K562 (cell line): ENCODE measurements at regions not wholly inside any gene's neighbourhood (a gene's known extent, or its start where the extent isn't known, plus 50 kb on each side); places are given as distances from the start of the nearest gene placed in this dataset.

Experiments
- ATAC-seq: fragments of 200-7000 bp; cut with Tn5 transposase; 3 replicates; pipeline ENCODE4 v1.9.1; 2020; ENCODE audit warnings: moderate library complexity
- BruUV-seq: library from RNA; stranded (reverse); fragments of 400-500 nt; replicated peaks from 2 replicates; lab custom pipeline; 2021; lab: Mats Ljungman, UMichigan
- CTCF ChIA-PET: fragments of 300-600 bp; formaldehyde crosslinking; extraction: SDS; loops from one replicate; lab custom pipeline; 2021; ENCODE audit warnings: low intra/inter-chr PET ratio; lab: Yijun Ruan, JAX
- POLR2A ChIA-PET: fragments of 300-600, 350-650 bp; sonication (Branson Sonifier 250); formaldehyde crosslinking; extraction: SDS; loops from one replicate; lab custom pipeline; 2021; ENCODE audit warnings: antibody characterized with exemption, inconsistent platforms; lab: Yijun Ruan, JAX
- DNase-seq, 4 experiments: peaks; one replicate each; pipeline versions ENCODE4 v3.0.0 to v3.0.0-alpha.2; 2011 to 2018; ENCODE audit warnings: low spot score in 3 of 4, mixed read lengths in 3 of 4; ENCODE audit errors: extremely low read depth in 1 of 4
- FAIRE-seq: peaks from 2 replicates; lab custom pipeline; 2011; peaks lifted over from hg19 to GRCh38; lab: Jason Lieb, UNC
- H2AFZ ChIP-seq: 2 replicates; pipeline ENCODE4 v1.6.0; 2011; ENCODE audit warnings: low read depth, low read length, control low read depth, inconsistent platforms
- H3K27ac ChIP-seq: fragments of 200-600 bp; 3 replicates; pipeline ENCODE4 v1.8.0; 2011; ENCODE audit warnings: low read depth, mild to moderate bottlenecking, control low read depth, inconsistent platforms, low read length, moderate library complexity, mixed read lengths; ENCODE audit errors: extremely low read depth
- H3K27me3 ChIP-seq, 2 experiments: fragments of 300-600 bp in 1 of 2; 2 replicates in 1 of 2; 3 replicates in 1 of 2; pipeline versions ENCODE4 v1.6.0 to v1.8.0; 2011; ENCODE audit warnings: inconsistent platforms in 2 of 2, low read length in 2 of 2, mild to moderate bottlenecking in 1 of 2, mixed read lengths in 1 of 2, moderate library complexity in 1 of 2; ENCODE audit not compliant: control insufficient read depth in 2 of 2, insufficient read depth in 2 of 2
- H3K36me3 ChIP-seq: fragments of 300-600 bp; 3 replicates; pipeline ENCODE4 v1.8.0; 2011; ENCODE audit warnings: mild to moderate bottlenecking, low read length, inconsistent platforms; ENCODE audit not compliant: control insufficient read depth, insufficient read depth
- H3K4me1 ChIP-seq, 2 experiments: fragments of 200-600 bp in 1 of 2; replicated peaks in 1 of 2; 2 replicates in 1 of 2; 3 replicates in 1 of 2; pipeline versions ENCODE4 v1.5.1 to v1.8.0; 2011; ENCODE audit warnings: inconsistent platforms in 2 of 2, low read length in 2 of 2, mild to moderate bottlenecking in 1 of 2, mixed read lengths in 1 of 2, moderate library complexity in 1 of 2; ENCODE audit not compliant: control insufficient read depth in 2 of 2, insufficient read depth in 2 of 2
- H3K4me2 ChIP-seq: 2 replicates; pipeline ENCODE4 v1.6.1; 2011; ENCODE audit warnings: low read length, control low read depth, inconsistent platforms, mixed read lengths; ENCODE audit not compliant: insufficient read depth
- H3K4me3 ChIP-seq: fragments of 200-600 bp; sonication (generic), shearing (Covaris generic); 2 replicates; pipeline ENCODE4 v1.5.1; 2016; ENCODE audit warnings: control low read depth, inconsistent platforms
- H3K79me2 ChIP-seq: fragments of 200-600 bp; 3 replicates; pipeline ENCODE4 v1.8.0; 2011; ENCODE audit warnings: low read length, inconsistent platforms; ENCODE audit not compliant: control insufficient read depth, insufficient read depth
- H3K9ac ChIP-seq, 2 experiments: 2 replicates each; pipeline versions ENCODE4 v1.6.0 to v1.6.1; 2011; ENCODE audit warnings: low read depth in 2 of 2, low read length in 2 of 2, control low read depth in 1 of 2, inconsistent platforms in 1 of 2, mild to moderate bottlenecking in 1 of 2, mixed read lengths in 1 of 2; ENCODE audit not compliant: insufficient read depth in 1 of 2
- H3K9me1 ChIP-seq: one replicate; pipeline ENCODE4 v1.6.0; 2011; ENCODE audit warnings: inconsistent platforms, mild to moderate bottlenecking, low read length, moderate library complexity; ENCODE audit not compliant: control insufficient read depth, insufficient read depth
- H3K9me3 ChIP-seq: replicated peaks from 2 replicates; pipeline ENCODE4 v1.5.1; 2011; ENCODE audit warnings: low read depth, low read length, inconsistent platforms; ENCODE audit not compliant: control insufficient read depth, insufficient read depth
- H4K20me1 ChIP-seq: replicated peaks from 2 replicates; pipeline ENCODE4 v1.6.1; 2011; ENCODE audit warnings: low read length, inconsistent platforms, mixed read lengths; ENCODE audit not compliant: control insufficient read depth, insufficient read depth
- ATF4 ChIP-seq: fragments of 450-650 bp; formaldehyde crosslinking; IDR thresholded peaks from 2 replicates; pipeline ENCODE4 v1.4.0; 2022; ENCODE audit warnings: mild to moderate bottlenecking, moderate library complexity
- CLOCK ChIP-seq: fragments of 250-450 bp; sonication (Bioruptor Pico); IDR thresholded peaks from 2 replicates; pipeline ENCODE4 v1.4.0; 2020; ENCODE audit warnings: mild to moderate bottlenecking, moderate library complexity, borderline replicate concordance
- CUX1 ChIP-seq: fragments of 200-800 bp; sonication (Bioruptor generic); IDR thresholded peaks from 2 replicates; pipeline ENCODE4 v1.6.1; 2016; ENCODE audit warnings: missing genetic modification characterization, missing compliant biosample characterization
- E2F4 ChIP-seq: sonication (generic); formaldehyde crosslinking; IDR thresholded peaks from 2 replicates; pipeline ENCODE4 v1.8.0; 2022; ENCODE audit warnings: mild to moderate bottlenecking, low read depth, missing genetic modification reagents
- SP1 ChIP-seq: sonication (generic); formaldehyde crosslinking; IDR thresholded peaks from 2 replicates; pipeline ENCODE4 v1.8.1; 2022; ENCODE audit warnings: mild to moderate bottlenecking, missing genetic modification reagents
- SRF ChIP-seq, 2 experiments: fragments of 250-450, 450-650 bp in 1 of 2; sonication (Bioruptor Pico) in 1 of 2; sonication (generic) in 1 of 2; formaldehyde crosslinking; IDR thresholded peaks; 2 replicates each; pipeline versions ENCODE4 v1.5.0 to v1.5.1; 2020 to 2022; ENCODE audit warnings: mild to moderate bottlenecking in 1 of 2, missing genetic modification reagents in 1 of 2
- TAL1 ChIP-seq: fragments of 450-650 bp; IDR thresholded peaks from 2 replicates; pipeline ENCODE4 v1.6.1; 2016; ENCODE audit warnings: mild to moderate bottlenecking
- ZNF212 ChIP-seq: fragments of 450-650 bp; formaldehyde crosslinking; IDR thresholded peaks from 2 replicates; pipeline ENCODE4 v1.4.0; 2020; ENCODE audit warnings: mild to moderate bottlenecking
- ZNF280A ChIP-seq: fragments of 450-650 bp; IDR thresholded peaks from 2 replicates; pipeline ENCODE4 v1.6.1; 2018; ENCODE audit warnings: mild to moderate bottlenecking, low read depth; ENCODE audit not compliant: partially characterized antibody
- WGBS: fragments of 100-300 bp; shearing (Covaris generic); methylation state at CpG from one replicate; pipeline ENCODE4 v1.1.6; 2016; ENCODE audit warnings: low coverage, mixed read lengths; ENCODE audit not compliant: insufficient coverage; ENCODE audit errors: missing lambda C conversion rate; 5-methylcytosine and 5-hydroxymethylcytosine counted together
- in situ Hi-C: fragments of 300-500 bp; cut with MboI; formaldehyde crosslinking; loops from 4 replicates; pipeline ENCODE4 v1.15.0; 2018; ENCODE audit warnings: inconsistent platforms, mixed read lengths
- intact Hi-C: fragments of 100-400 bp; cut with micrococcal nuclease; formaldehyde crosslinking; loops from 2 replicates; pipeline ENCODE4 v1.14.2; 2022

- BruUV-seq: no TSS peak
- FAIRE-seq: no peak
- no peak overlapping the region for H2AFZ ChIP-seq
- no peak for ATAC-seq
- no peaks in the 10 kb centered on the region; the same call in 1 of the 2 replicates for H3K9me3 ChIP-seq
- in situ Hi-C loops: no loop called here
- no peaks in the 10 kb centered on the region for H3K27me3 ChIP-seq
- no peak overlapping the region for H3K9ac ChIP-seq
- no peak overlapping the region for H3K27ac ChIP-seq
- no peaks in the 10 kb centered on the region for H3K4me1 ChIP-seq
- H4K20me1 ChIP-seq: no peaks in the 10 kb centered on the region
- WGBS: 2% methylated on average over 9 of the region's 9 CpGs
- no peaks in the 10 kb centered on the region for H3K36me3 ChIP-seq
- intact Hi-C loops: no loop called here
- no peak for DNase-seq
- H3K9me1 ChIP-seq: no peaks in the 10 kb centered on the region
- H3K79me2 ChIP-seq: no peaks in the 10 kb centered on the region
- no peak overlapping the region for H3K4me3 ChIP-seq
- CTCF ChIA-PET: no interaction called here
- H3K4me2 ChIP-seq: no peak overlapping the region
- POLR2A ChIA-PET: interaction anchor here (0.7 kb wide), 1 partner anchor 9 kb away, joined by 3 read pairs; no protein-coding TSS in a partner anchor
- no peak for TF ChIP-seq E2F4
- TF ChIP-seq SP1 (CRISPR knock-in tag): no peak
- no peak for TF ChIP-seq ZNF280A
- TF ChIP-seq CUX1 (CRISPR knock-in tag): no peak
- no peak for TF ChIP-seq ATF4 (CRISPR knock-in tag)
- TF ChIP-seq TAL1: no peak
- TF ChIP-seq ZNF212 (CRISPR knock-in tag): no peak
- TF ChIP-seq SRF (CRISPR knock-in tag; IDR thresholded peaks at IDR 0.05): no peak
- TF ChIP-seq CLOCK (CRISPR knock-in tag): no peak
Observed at GRCh38 chr2:5976531-5977065, 284.4 kb downstream of the SOX11 start.
